ENCODE measurements at regions not wholly inside any gene's neighbourhood (a gene's known extent, or its start where the extent isn't known, plus 50 kb on each side); places are given as distances from the start of the nearest gene placed in this dataset.

DNA sequence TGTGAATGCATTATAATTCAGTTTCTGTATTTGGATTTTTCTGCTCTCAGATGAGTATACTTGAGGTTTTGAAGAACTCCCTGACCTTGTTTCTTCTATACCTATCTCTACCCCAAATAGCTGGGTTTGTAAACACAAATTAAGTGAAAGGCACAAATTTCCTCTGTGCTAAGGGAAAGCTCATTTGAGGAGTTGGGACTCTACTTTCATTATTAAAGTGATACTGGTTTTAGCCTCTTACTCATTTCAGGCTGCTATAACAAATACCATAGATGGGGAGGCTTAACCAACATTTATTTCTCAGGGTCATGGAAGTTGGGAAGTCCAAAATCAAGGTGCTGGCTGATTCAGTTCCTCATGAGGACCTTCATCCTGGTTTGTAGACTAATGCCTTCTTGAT is 97.2 kb upstream of the ANKH start:
- TF ChIP-seq, protein P1, sequence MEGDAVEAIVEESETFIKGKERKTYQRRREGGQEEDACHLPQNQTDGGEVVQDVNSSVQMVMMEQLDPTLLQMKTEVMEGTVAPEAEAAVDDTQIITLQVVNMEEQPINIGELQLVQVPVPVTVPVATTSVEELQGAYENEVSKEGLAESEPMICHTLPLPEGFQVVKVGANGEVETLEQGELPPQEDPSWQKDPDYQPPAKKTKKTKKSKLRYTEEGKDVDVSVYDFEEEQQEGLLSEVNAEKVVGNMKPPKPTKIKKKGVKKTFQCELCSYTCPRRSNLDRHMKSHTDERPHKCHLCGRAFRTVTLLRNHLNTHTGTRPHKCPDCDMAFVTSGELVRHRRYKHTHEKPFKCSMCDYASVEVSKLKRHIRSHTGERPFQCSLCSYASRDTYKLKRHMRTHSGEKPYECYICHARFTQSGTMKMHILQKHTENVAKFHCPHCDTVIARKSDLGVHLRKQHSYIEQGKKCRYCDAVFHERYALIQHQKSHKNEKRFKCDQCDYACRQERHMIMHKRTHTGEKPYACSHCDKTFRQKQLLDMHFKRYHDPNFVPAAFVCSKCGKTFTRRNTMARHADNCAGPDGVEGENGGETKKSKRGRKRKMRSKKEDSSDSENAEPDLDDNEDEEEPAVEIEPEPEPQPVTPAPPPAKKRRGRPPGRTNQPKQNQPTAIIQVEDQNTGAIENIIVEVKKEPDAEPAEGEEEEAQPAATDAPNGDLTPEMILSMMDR (IDR thresholded peaks at IDR 0.05; ENCODE audit: extremely low read depth in 1 of 2, insufficient read depth in 1 of 2, low read depth in 1 of 2, low read length in 2 of 2): no peak
- no peak for TF ChIP-seq EZH2 (IDR thresholded peaks at IDR 0.05; ENCODE audit: borderline replicate concordance, low read depth, low read length, severe bottlenecking)
- TF ChIP-seq, protein P2, sequence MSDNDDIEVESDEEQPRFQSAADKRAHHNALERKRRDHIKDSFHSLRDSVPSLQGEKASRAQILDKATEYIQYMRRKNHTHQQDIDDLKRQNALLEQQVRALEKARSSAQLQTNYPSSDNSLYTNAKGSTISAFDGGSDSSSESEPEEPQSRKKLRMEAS (IDR thresholded peaks at IDR 0.05; ENCODE audit: insufficient read depth, insufficient read length): no peak

All from endothelial cell of umbilical vein (primary cell).